Mammary epithelial cell (primary cell): ENCODE measurements at regions not wholly inside any gene's neighbourhood (a gene's known extent, or its start where the extent isn't known, plus 50 kb on each side); places are given as distances from the start of the nearest gene placed in this dataset.

Source experiments
- CTCF ChIP-seq, 2 donors: IDR thresholded peaks in 1 of 2; conservative IDR thresholded peaks in 1 of 2; 2 replicates each; pipeline ENCODE4 v1.5.1; 2011 to 2012; ENCODE audit warnings: inconsistent platforms in 2 of 2, low read length in 2 of 2, mild to moderate bottlenecking in 2 of 2, control low read depth in 1 of 2, low read depth in 1 of 2; ENCODE audit not compliant: insufficient read depth in 1 of 2; ENCODE audit errors: extremely low read depth in 1 of 2
- EZH2 ChIP-seq: IDR thresholded peaks from 2 replicates; pipeline ENCODE4 v1.6.1; 2012; ENCODE audit warnings: low read length, inconsistent platforms, borderline replicate concordance

- TF ChIP-seq CTCF (conservative IDR thresholded peaks at IDR 0.05 in 1 of 2, IDR thresholded peaks at IDR 0.05 in 1 of 2; ENCODE audit: extremely low read depth in 1 of 2, insufficient read depth in 1 of 2, low read depth in 1 of 2, low read length in 2 of 2) (no peak), EZH2 (no peak)
Measured at GRCh38 chr5:26553079-26553478, 485.3 kb downstream of the CDH9 start.
